B cell (primary cell): ENCODE measurements at regions not wholly inside any gene's neighbourhood (a gene's known extent, or its start where the extent isn't known, plus 50 kb on each side); places are given as distances from the start of the nearest gene placed in this dataset.

Experiments used
- CTCF ChIP-seq: fragments of 200-600 bp; IDR thresholded peaks from one replicate; pipeline ENCODE4 v1.8.0; 2022; ENCODE audit warnings: antibody characterized with exemption, mild to moderate bottlenecking
- EZH2 ChIP-seq: IDR thresholded peaks from 2 replicates; pipeline ENCODE4 v1.6.1; 2012; ENCODE audit warnings: borderline replicate concordance, low read depth, mild to moderate bottlenecking, moderate library complexity, low read length; ENCODE audit not compliant: insufficient read depth, poor library complexity, severe bottlenecking

- TF ChIP-seq CTCF (no peak), EZH2 (no peak)
Observed at GRCh38 chr14:45658226-45658916, 405.4 kb upstream of the MIS18BP1 start.
